ENCODE measurements at regions not wholly inside any gene's neighbourhood (a gene's known extent, or its start where the extent isn't known, plus 50 kb on each side); places are given as distances from the start of the nearest gene placed in this dataset.
A peak's percentile ranks its signal among the peaks of the same experiment; 100 is the strongest.

DNA sequence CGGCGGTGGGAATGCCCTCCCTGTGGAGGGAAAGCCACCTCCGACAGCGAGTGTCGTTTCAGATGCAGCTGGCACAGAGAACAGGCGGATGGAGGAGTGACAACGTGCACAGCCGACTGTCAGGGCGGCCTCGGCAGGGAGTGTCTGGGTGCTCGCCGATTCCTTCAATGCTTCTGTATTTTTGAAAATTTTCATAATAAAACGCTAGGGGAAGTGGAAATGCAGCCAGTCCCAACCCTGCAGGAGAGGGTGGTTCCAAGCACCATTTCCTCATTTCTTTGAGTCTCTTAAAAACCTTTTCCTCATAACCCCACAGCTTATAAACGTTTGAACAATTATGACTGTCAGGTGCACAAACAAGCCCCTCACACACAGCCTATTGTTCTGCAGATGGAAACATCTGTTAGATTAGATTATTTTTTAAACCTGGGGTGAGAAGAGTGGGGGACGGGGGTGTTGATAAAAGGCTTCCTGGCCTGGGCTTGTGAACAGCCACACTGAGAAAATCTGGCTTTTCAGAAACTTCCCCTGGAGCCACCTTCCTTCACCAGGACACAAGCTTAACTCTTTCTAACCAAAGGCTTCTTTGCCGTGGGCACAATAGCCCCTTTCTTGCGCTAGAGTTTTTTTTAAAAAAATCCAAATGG lies 228.9 kb downstream of the ANKRD60 start:
- no peak for DNase-seq
- Histone ChIP-seq H3K27ac (peak overlapping the region; percentile 2 to 41 (median 14)), H3K27me3 (peaks cover 0 to 7% (median 0%) of the 10 kb centered on the region in 3 donors), H3K4me3 (no peak overlapping the region), H3K9me3 (no peaks in the 10 kb centered on the region), H3K4me1 (peaks cover 0 to 11% (median 4%) of the 10 kb centered on the region in 4 donors), H3K36me3 (no peaks in the 10 kb centered on the region)
- intact Hi-C loops (cut with DNase I), result no loop called here
- TF ChIP-seq EP300 (IDR thresholded peaks at IDR 0.05) (no peak), POLR2A (IDR thresholded peaks at IDR 0.05) (no peak), POLR2AphosphoS5 (IDR thresholded peaks at IDR 0.05) (no peak)
- TF ChIP-seq, protein P1, sequence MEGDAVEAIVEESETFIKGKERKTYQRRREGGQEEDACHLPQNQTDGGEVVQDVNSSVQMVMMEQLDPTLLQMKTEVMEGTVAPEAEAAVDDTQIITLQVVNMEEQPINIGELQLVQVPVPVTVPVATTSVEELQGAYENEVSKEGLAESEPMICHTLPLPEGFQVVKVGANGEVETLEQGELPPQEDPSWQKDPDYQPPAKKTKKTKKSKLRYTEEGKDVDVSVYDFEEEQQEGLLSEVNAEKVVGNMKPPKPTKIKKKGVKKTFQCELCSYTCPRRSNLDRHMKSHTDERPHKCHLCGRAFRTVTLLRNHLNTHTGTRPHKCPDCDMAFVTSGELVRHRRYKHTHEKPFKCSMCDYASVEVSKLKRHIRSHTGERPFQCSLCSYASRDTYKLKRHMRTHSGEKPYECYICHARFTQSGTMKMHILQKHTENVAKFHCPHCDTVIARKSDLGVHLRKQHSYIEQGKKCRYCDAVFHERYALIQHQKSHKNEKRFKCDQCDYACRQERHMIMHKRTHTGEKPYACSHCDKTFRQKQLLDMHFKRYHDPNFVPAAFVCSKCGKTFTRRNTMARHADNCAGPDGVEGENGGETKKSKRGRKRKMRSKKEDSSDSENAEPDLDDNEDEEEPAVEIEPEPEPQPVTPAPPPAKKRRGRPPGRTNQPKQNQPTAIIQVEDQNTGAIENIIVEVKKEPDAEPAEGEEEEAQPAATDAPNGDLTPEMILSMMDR (IDR thresholded peaks at IDR 0.05), result no peak
- 8 to 11% methylated on average over 17 of the region's 17 CpGs for WGBS, 2 donors

DNA sequence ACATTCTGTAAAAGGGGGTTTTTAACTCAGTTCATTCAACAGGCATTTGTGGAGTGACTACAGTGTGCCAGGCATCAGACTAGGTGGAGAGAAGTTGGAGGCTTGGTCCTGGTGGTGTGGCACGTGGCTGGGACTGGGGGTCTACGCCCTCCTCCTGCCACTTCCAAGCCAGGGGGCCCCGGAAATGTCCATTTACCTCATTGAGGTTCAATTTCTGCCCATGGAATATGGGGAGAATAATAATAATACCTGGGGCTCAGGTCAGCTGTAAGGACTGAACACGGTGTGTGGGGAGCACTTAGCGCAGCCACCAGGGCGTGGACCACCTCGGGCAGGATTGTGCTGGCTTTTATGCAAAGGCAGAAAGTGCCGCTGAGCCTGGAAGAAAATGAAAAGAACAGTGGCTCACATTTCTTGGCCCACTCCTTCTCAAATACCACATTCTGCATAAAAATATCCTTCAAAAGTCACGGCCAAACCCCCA lies 229.4 kb downstream of the ANKRD60 start:
- Histone ChIP-seq H3K4me3 (no peak overlapping the region), H3K27ac (peak overlapping the region; percentile 2 to 41 (median 14))
- 13 to 49% methylated on average over 9 of the region's 9 CpGs for WGBS, 2 donors

DNA sequence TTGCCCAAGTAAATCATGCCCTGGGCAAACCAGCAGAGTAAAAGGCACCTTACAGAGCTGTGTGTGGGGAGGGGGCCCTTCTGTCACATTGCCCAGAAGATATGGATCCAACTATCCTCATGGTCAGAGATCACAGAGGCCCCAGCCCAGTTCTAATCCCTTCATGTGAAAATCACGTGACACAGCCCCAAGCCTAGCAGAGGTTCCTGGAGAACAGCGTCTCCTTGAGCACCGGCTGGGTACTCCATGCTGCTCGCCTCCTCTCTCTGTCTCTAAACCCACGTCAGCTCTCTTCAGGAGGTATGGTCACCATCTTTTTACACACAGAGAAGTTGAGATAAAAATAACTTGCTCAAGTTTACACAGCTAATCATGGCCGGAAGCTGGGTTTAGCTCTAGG lies 230.2 kb downstream of the ANKRD60 start:
- TF ChIP-seq POLR2A (IDR thresholded peaks at IDR 0.05), result no peak
- no peak for TF ChIP-seq POLR2AphosphoS5 (IDR thresholded peaks at IDR 0.05)
- TF ChIP-seq, protein P1 (IDR thresholded peaks at IDR 0.05), result no peak
- TF ChIP-seq EP300 (IDR thresholded peaks at IDR 0.05), result no peak
- Histone ChIP-seq H3K4me3 (no peak overlapping the region), H3K9me3 (no peaks in the 10 kb centered on the region), H3K4me1 (peaks cover 0 to 23% (median 9%) of the 10 kb centered on the region in 4 donors), H3K36me3 (no peaks in the 10 kb centered on the region), H3K27me3 (peaks cover 0 to 7% (median 0%) of the 10 kb centered on the region in 3 donors), H3K27ac (no peak overlapping the region)
- peak; percentile 25 for DNase-seq
- 80 to 89% methylated on average over 6 of the region's 6 CpGs for WGBS, 2 donors
- intact Hi-C loops (cut with DNase I), result no loop called here

More for the DNA sequence above, 229.4 kb downstream of the ANKRD60 start:
- H3K9me3 ChIP-seq, result no peaks in the 10 kb centered on the region
- TF ChIP-seq POLR2AphosphoS5 (IDR thresholded peaks at IDR 0.05), result no peak
- no peak for TF ChIP-seq POLR2A (IDR thresholded peaks at IDR 0.05)
- TF ChIP-seq, protein P1 (IDR thresholded peaks at IDR 0.05), result no peak
- no peak for TF ChIP-seq EP300 (IDR thresholded peaks at IDR 0.05)
- peaks cover 0 to 7% (median 0%) of the 10 kb centered on the region in 3 donors for H3K27me3 ChIP-seq
- H3K36me3 ChIP-seq, result no peaks in the 10 kb centered on the region
- intact Hi-C loops (cut with DNase I), result no loop called here
- no peak for DNase-seq
- peaks cover 0 to 17% (median 7%) of the 10 kb centered on the region in 4 donors for H3K4me1 ChIP-seq

DNA sequence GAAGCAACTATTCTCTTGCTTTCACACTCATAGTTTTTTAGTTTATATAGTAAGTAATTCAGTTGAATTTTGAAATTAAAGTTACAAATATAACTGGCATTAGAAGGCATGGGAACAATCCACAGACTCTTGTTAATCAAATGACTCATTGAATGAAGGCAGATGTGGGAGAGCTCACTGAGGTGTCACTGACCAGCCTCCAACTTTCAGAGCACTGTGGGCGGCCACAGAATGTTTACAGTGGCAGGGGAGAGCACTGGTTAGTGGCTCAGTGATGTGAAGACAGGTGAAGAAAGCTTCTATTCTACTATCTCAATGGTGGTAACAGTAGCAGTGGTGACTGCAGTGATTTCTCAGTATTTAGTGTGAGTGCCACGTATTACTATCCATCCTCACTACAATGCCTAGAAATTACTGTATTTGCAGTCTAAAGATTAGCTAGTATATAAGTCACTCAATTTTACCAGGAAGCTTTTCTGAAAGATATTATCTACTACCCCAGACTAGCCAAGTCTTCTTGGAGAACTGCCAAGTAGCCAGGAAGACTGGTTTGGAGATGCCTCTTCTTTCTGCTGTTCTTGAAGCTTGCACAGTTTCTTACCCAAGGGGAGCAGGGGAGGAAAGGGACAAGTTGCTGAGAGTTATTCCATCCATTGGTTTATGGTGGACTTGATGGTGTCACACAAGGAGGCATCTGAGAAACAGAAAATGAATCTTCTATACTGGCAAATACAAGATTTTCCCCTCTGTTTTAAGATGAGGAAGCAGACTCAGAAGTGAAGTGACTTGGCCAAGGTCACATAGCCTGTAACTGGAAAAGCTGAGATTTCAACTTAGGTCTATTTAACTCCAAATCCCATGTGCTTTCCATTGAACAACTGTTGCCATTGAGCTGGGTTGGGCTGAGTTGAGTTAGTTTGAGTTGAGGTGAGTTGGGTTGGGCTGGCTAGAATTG lies 231.2 kb downstream of the ANKRD60 start:
- intact Hi-C loops (cut with DNase I), result no loop called here
- DNase-seq, result no peak
- H3K27ac ChIP-seq, result no peak overlapping the region
- TF ChIP-seq EP300 (IDR thresholded peaks at IDR 0.05), result no peak
- TF ChIP-seq POLR2AphosphoS5 (IDR thresholded peaks at IDR 0.05), result no peak
- TF ChIP-seq, protein P1 (IDR thresholded peaks at IDR 0.05), result no peak
- no peak for TF ChIP-seq POLR2A (IDR thresholded peaks at IDR 0.05)
- 18 to 53% methylated on average over 2 of the region's 2 CpGs for WGBS, 2 donors
- no peaks in the 10 kb centered on the region for H3K36me3 ChIP-seq
- peaks cover 0 to 7% (median 0%) of the 10 kb centered on the region in 3 donors for H3K27me3 ChIP-seq
- no peaks in the 10 kb centered on the region for H3K9me3 ChIP-seq
- H3K4me1 ChIP-seq, result peaks cover 0 to 23% (median 9%) of the 10 kb centered on the region in 4 donors
- H3K4me3 ChIP-seq, result no peak overlapping the region
